ENCODE measurements at regions not wholly inside any gene's neighbourhood (a gene's known extent, or its start where the extent isn't known, plus 50 kb on each side); places are given as distances from the start of the nearest gene placed in this dataset.

- TF ChIP-seq POLR2AphosphoS5 (IDR thresholded peaks at IDR 0.05) = no peak
- TF ChIP-seq CTCF (IDR thresholded peaks at IDR 0.05) = no peak
- no peak for TF ChIP-seq EP300 (IDR thresholded peaks at IDR 0.05)
- no peak for TF ChIP-seq POLR2A (IDR thresholded peaks at IDR 0.05)
Observed at GRCh38 chr7:54678763-54679489, 80.1 kb downstream of the SEC61G start.
